ENCODE measurements at regions not wholly inside any gene's neighbourhood (a gene's known extent, or its start where the extent isn't known, plus 50 kb on each side); places are given as distances from the start of the nearest gene placed in this dataset.

DNA sequence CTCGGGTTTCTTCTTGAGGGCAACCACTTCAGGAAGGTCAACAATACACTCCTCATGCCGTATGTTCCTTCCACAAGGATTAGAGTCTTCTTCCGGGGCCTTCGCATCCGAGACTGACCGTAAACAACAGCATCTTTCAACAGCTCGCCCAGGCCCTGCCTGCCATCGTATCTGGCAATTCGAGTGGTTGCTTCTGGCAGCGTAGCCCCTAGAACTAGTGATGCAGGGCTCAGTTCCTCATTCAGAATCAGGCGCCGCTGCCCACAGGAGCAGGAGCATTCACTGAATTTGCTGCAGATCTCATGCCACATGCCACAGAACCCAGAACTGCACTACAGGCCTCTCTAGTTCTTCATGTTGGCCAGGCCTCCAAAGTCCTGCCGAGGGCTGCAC is 59.0 kb upstream of the AFDN start:
- no peak overlapping the region for H2AFZ ChIP-seq (ENCODE audit: low read depth, low read length)
- H3K36me3 ChIP-seq (ENCODE audit: insufficient read depth, low read length) = no peaks in the 10 kb centered on the region
- no peak overlapping the region for H3K4me3 ChIP-seq (ENCODE audit: low read length)
- no peaks in the 10 kb centered on the region for H4K20me1 ChIP-seq (ENCODE audit: insufficient read depth)
- no peak for TF ChIP-seq EZH2 (IDR thresholded peaks at IDR 0.05; ENCODE audit: borderline replicate concordance, insufficient read depth, low read length, poor library complexity, severe bottlenecking)
- no peak for TF ChIP-seq RAD21 (conservative IDR thresholded peaks at IDR 0.05)
- TF ChIP-seq, protein P1, sequence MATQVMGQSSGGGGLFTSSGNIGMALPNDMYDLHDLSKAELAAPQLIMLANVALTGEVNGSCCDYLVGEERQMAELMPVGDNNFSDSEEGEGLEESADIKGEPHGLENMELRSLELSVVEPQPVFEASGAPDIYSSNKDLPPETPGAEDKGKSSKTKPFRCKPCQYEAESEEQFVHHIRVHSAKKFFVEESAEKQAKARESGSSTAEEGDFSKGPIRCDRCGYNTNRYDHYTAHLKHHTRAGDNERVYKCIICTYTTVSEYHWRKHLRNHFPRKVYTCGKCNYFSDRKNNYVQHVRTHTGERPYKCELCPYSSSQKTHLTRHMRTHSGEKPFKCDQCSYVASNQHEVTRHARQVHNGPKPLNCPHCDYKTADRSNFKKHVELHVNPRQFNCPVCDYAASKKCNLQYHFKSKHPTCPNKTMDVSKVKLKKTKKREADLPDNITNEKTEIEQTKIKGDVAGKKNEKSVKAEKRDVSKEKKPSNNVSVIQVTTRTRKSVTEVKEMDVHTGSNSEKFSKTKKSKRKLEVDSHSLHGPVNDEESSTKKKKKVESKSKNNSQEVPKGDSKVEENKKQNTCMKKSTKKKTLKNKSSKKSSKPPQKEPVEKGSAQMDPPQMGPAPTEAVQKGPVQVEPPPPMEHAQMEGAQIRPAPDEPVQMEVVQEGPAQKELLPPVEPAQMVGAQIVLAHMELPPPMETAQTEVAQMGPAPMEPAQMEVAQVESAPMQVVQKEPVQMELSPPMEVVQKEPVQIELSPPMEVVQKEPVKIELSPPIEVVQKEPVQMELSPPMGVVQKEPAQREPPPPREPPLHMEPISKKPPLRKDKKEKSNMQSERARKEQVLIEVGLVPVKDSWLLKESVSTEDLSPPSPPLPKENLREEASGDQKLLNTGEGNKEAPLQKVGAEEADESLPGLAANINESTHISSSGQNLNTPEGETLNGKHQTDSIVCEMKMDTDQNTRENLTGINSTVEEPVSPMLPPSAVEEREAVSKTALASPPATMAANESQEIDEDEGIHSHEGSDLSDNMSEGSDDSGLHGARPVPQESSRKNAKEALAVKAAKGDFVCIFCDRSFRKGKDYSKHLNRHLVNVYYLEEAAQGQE (IDR thresholded peaks at IDR 0.05; ENCODE audit: borderline replicate concordance) = no peak
- no peak for TF ChIP-seq EP300 (conservative IDR thresholded peaks at IDR 0.05; ENCODE audit: poor library complexity, severe bottlenecking)
- TF ChIP-seq TAF1 (IDR thresholded peaks at IDR 0.05; ENCODE audit: low read depth) = no peak
- no peak for TF ChIP-seq SMC3 (conservative IDR thresholded peaks at IDR 0.05; ENCODE audit: poor library complexity)
- TF ChIP-seq POLR2AphosphoS5 (IDR thresholded peaks at IDR 0.05) = no peak
- no peak for TF ChIP-seq MXI1 (conservative IDR thresholded peaks at IDR 0.05; ENCODE audit: poor library complexity, severe bottlenecking)
- TF ChIP-seq, protein P2, sequence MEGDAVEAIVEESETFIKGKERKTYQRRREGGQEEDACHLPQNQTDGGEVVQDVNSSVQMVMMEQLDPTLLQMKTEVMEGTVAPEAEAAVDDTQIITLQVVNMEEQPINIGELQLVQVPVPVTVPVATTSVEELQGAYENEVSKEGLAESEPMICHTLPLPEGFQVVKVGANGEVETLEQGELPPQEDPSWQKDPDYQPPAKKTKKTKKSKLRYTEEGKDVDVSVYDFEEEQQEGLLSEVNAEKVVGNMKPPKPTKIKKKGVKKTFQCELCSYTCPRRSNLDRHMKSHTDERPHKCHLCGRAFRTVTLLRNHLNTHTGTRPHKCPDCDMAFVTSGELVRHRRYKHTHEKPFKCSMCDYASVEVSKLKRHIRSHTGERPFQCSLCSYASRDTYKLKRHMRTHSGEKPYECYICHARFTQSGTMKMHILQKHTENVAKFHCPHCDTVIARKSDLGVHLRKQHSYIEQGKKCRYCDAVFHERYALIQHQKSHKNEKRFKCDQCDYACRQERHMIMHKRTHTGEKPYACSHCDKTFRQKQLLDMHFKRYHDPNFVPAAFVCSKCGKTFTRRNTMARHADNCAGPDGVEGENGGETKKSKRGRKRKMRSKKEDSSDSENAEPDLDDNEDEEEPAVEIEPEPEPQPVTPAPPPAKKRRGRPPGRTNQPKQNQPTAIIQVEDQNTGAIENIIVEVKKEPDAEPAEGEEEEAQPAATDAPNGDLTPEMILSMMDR (IDR thresholded peaks at IDR 0.05; ENCODE audit: poor library complexity, severe bottlenecking) = no peak
- no peaks in the 10 kb centered on the region for H3F3A ChIP-seq (ENCODE audit: insufficient read depth, low read length, poor library complexity, severe bottlenecking)
- H3K4me2 ChIP-seq (ENCODE audit: low read length) = no peak overlapping the region
- H3K9me3 ChIP-seq (ENCODE audit: low read length) = no peaks in the 10 kb centered on the region
- no peak overlapping the region for H3K27ac ChIP-seq (ENCODE audit: low read length)
- no peaks in the 10 kb centered on the region for H3K27me3 ChIP-seq (ENCODE audit: insufficient read depth, low read depth, low read length)
- H3K9me2 ChIP-seq (ENCODE audit: insufficient read depth, low read length) = no peaks in the 10 kb centered on the region
- H3K79me2 ChIP-seq (replicated peaks; ENCODE audit: insufficient read depth, low read length) = no peaks in the 10 kb centered on the region
- no peak overlapping the region for H3K9ac ChIP-seq (ENCODE audit: low read length)

- Histone ChIP-seq H2AFZ (ENCODE audit: low read depth, low read length) (no peak overlapping the region), H4K20me1 (ENCODE audit: insufficient read depth) (no peaks in the 10 kb centered on the region), H3K4me3 (ENCODE audit: low read length) (no peak overlapping the region), H3K9ac (ENCODE audit: low read length) (no peak overlapping the region), H3K27me3 (ENCODE audit: insufficient read depth, low read depth, low read length) (no peaks in the 10 kb centered on the region), H3K79me2 (replicated peaks; ENCODE audit: insufficient read depth, low read length) (no peaks in the 10 kb centered on the region), H3K9me2 (ENCODE audit: insufficient read depth, low read length) (no peaks in the 10 kb centered on the region), H3K4me2 (ENCODE audit: low read length) (no peak overlapping the region), H3K36me3 (ENCODE audit: insufficient read depth, low read length) (no peaks in the 10 kb centered on the region), H3K9me3 (ENCODE audit: low read length) (no peaks in the 10 kb centered on the region), H3F3A (ENCODE audit: insufficient read depth, low read length, poor library complexity, severe bottlenecking) (no peaks in the 10 kb centered on the region), H3K27ac (ENCODE audit: low read length) (no peak overlapping the region)
- TF ChIP-seq, protein P1 (IDR thresholded peaks at IDR 0.05; ENCODE audit: borderline replicate concordance) = no peak
- TF ChIP-seq EZH2 (IDR thresholded peaks at IDR 0.05; ENCODE audit: borderline replicate concordance, insufficient read depth, low read length, poor library complexity, severe bottlenecking) (no peak), TAF1 (IDR thresholded peaks at IDR 0.05; ENCODE audit: low read depth) (no peak), EP300 (conservative IDR thresholded peaks at IDR 0.05; ENCODE audit: poor library complexity, severe bottlenecking) (no peak), RAD21 (conservative IDR thresholded peaks at IDR 0.05) (no peak), POLR2AphosphoS5 (IDR thresholded peaks at IDR 0.05) (no peak), MXI1 (conservative IDR thresholded peaks at IDR 0.05; ENCODE audit: poor library complexity, severe bottlenecking) (no peak), SMC3 (conservative IDR thresholded peaks at IDR 0.05; ENCODE audit: poor library complexity) (no peak)
- TF ChIP-seq, protein P2 (IDR thresholded peaks at IDR 0.05; ENCODE audit: poor library complexity, severe bottlenecking) = no peak
Measured at GRCh38 chr6:167768471-167769215, 58.1 kb upstream of the AFDN start.
